ENCODE measurements at regions not wholly inside any gene's neighbourhood (a gene's known extent, or its start where the extent isn't known, plus 50 kb on each side); places are given as distances from the start of the nearest gene placed in this dataset.
"Not testable (repeated sequence)": the region's sequence is repeated elsewhere in the genome, so short reads cannot be mapped to it uniquely, and the experiment has no call there.

DNA sequence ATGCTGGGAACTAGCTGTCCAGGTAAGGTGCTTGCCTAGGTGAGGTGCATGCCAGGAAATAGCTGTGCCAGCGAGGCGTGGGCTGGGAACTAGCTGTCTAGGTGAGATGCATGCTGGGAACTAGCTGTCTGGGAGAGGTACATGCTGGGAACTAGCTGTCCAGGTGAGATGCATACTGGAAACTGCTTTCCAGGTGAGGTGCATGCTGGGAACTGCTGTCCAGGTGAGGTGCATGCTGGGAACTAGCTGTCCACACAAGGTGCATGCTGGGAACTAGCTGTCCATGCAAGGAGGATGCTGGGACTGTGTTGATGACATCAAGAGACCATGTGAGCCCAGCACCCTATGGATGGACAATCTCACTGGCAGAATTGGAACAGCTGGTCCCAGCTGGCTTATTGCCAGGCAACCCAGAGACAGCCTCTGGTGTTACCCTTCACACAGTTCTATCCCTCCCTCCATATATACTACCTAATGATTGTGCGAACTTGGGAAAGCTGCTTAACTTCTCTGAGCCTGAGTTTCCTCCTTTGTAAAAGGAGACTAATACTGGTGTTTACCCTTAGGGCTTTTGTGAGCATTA, 479.9 kb upstream of the RBFOX1 start:
- no peak for DNase-seq (ENCODE audit: low spot score)

DNA sequence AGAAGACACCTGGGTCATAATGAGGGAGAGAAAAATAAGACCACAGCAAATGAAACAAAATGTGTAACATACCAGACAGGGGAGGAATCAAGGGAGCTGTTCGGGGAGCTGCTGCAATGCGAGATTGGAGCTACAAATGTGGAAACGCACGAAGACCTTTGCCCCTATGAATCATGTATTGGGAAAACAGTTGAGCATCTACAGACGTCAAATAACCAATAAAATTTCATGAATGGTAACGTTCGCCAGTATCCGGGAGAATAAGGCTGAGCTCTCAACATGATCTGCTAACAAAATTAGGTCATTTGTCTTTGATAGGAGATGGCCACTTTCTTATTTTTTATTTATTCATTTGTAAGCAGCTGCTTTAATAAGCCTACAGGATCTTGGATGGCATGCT, 486.2 kb upstream of the RBFOX1 start:
- DNase-seq (ENCODE audit: low spot score): no peak

DNA sequence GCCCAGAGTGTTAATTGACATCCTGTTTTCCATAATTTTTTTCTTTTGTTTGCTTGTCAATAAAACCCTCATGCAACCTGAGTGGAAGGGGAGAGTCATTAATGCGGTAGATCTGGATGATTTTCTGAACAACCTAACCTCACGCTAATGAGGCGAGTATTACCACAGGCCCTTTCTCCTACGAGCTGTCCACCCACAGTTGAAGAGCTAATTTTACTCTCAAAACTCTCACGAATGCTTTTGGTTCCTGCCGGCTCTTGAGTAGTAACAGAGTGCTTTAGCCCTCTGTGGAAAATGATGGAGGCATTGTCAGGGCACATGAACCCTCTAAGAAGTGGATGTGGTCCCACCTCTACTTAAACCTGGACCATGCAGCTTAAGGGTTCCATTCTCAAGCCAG, 491.3 kb upstream of the RBFOX1 start:
- DNase-seq (ENCODE audit: low spot score): no peak

DNA sequence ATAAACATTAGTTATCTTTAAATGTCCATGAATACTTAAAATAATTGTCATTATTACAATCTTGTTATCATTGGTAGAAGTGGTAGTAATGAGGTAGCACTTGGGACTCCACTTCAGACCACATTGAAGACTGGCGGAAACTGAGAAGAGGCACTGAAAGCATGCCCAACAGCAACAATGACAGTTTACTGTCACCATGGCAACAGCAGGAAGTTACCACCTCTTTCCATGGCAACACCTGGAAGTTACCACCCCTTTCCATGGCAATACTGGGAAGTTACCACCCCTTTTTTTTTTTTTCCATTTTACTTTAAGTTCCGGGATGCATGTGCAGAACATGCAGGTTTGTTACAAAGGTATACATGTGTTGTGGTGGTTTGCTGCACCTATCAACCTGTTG, 494.9 kb upstream of the RBFOX1 start:
- no peak for DNase-seq (ENCODE audit: low spot score)

DNA sequence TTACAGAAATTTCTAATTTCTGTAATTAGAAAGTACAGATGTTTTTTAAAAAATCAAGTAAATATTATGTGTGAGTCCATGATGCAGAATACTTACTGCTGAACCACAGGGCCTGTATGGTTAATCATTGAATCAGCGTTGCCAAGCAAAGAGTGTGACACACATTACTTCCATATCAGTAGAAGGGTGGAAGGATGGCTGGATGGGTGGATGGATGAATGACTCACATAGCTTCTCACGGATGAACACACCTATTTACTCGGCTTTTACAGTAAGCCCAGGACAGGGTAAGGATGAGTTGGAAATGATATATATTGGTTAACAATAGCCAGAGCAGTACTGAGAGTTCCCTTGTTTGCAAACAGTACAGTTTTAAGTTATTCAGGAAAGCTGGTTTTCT, 495.9 kb upstream of the RBFOX1 start:
- no peak for DNase-seq (ENCODE audit: low spot score)

DNA sequence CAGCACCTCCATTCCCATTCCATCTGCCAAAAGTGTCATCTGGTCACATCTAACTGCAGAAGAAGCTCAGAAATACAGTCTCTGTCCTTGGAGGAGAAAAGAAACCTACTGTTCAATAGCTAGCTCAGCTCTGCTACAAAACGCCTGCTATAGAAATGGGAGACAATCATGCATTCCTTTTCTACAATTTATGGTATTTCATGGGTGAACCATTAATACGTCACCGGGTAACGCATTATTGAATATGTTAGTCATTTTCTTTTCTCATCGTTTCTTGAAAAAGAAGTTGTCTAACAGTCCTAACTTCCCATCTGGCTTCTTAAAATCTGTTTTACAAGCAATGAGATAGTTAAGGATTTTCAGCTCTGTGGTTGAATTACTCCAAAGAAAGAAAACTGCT, 496.7 kb upstream of the RBFOX1 start:
- no peak for DNase-seq (ENCODE audit: low spot score)

DNA sequence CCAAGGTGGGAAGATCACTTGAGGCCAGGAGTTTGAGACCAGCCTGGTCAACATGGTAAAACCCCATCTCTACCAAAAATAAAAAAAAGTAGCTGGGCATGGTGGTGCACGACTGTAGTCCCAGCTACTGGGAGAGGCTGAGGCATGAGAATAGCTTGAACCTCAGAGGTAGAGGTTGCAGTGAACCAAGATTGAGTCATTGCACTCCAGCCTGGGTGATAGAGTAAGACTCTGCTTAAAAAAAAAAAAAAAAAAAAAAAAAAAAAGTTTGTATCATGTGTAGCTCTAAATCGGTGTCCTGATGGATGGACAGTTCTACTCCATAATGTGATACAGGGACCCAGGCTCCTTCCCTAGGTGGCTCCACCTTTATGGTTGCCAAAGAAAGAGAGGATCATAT, 497.1 kb upstream of the RBFOX1 start:
- no peak for DNase-seq (ENCODE audit: low spot score)

DNA sequence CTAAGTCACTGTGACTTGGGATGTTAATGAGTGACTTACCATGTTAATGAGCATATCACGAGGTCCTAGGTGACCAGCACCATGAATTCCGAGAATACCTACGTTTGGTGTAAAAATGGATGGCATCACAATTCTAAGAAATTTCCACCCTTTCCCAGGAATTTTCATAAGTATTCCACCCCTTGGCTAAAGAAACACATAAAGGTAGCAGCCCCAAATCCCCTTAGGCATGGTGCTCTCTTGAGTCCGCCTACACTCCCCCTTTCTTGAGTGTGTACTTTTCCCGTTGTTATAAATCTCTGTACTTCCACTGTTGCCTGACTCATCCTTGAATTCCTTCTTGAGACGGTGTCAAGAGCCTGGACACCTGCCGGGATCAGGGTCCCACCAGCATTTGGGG, 504.0 kb upstream of the RBFOX1 start:
- no peak for DNase-seq (ENCODE audit: low spot score)

DNA sequence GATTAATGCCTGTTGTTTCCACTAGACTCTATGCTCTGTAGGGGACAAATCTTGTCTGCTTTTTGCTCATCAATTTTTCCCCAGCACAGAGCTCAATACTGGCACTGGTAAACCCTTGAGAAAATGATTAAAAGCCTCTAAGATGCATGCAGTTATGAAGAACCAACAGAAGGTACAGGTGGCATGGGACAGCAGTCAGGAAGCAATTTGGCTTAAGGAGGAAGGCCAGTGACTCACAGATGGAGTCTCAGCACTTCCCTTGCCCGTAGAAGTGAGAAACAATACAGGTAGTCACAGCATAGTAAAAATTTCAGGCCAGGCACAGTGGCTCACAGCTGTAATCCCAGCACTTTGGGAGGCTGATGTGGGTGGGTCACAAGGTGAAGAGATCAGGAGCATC, 504.7 kb upstream of the RBFOX1 start:
- no peak for DNase-seq (ENCODE audit: low spot score)

DNA sequence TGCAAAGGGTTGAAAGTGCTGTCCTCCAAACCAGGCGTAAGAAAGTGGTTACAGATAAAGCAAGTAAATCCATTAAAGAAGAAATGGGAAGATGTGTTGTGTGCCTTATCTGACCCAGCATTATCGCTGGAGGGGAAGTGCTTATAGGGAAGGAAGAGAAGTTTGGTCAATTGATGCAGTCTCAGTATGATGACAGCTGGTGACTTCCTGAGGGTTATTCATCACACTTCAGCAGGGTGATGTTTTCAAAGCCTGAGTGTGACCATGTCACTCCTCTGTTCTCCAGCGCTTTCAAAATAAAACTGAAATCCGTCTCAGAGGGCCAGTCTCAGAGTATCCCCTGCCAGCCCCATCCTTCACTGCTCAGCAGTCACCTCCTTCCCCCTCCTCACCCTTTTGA, 505.4 kb upstream of the RBFOX1 start:
- DNase-seq (ENCODE audit: low spot score): no peak

DNA sequence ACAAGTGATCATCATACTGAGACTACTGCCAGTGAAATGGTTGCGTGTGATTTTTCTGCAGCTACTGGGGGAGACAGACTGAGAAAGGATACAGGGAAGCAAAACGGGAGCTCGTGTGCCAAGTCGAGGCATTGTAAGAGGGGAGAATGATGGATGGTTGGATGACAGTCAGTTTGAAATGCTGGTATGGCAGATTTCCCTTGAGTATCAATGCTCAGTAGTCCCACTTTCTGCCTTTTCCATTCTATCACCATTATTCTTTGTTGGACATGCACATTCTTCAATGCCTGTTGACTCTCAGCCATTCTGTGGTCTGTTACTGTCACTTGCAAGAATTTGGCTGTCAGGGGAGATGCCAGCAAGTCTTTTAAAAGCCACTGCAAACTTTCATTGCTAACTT, 510.6 kb upstream of the RBFOX1 start:
- no peak for DNase-seq (ENCODE audit: low spot score)

DNA sequence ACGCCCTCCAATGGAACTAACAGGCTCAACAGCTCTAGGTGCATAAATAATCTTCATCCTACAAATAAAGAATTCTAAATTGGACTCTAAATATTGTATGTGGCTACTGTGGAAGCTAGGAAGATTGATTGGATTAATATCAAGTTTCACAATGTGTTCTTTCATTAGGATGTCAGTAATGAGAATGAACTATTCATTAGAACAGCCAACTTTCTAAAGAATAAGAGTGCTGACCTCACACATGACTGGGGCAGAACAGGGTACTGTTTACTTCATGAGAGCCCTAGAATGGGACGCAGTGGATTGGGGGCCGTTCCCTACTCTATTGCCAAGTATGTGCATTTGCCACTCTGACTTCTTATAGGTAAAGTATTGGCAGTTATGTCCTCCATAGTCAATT, 528.2 kb upstream of the RBFOX1 start:
- DNase-seq (ENCODE audit: low spot score): no peak

DNA sequence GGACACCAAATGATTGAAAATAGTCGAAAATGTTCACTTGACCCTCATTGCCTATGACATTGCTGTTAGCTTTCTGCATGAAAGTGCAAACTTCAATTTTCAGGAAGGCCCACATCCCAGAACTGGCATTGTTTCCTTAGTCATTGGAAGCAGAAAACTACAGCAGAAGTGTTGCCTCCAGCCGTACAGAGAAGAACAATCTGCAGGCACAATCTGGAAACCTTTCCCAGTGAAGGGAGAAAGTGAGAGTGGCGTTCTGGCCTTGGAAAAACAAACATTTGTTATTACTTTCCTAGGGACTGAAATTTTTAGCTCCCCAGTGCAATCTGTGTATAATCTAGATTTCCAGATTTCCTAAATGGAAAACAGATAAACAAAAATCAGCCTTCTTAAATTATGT, 529.5 kb upstream of the RBFOX1 start:
- DNase-seq (ENCODE audit: low spot score): no peak

DNA sequence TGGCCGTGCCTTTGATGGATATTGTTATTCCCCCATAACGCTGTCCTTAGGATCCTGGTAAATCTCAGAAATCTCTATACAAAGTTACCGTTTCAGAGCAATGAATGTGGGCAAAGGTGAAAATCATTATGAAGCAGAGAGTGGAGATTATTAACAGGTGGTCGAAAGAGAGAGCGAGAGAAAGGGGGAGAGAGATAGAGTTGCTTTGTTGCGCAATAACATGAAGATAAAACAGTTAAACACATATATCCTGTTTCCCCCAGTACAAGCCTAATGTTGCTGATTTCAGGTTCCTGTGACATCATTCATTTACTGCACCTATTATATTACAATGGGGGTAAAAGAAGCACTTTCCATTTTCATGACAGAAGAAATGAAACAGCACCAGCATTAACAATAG, 535.4 kb upstream of the RBFOX1 start:
- no peak for DNase-seq (ENCODE audit: low spot score)

DNA sequence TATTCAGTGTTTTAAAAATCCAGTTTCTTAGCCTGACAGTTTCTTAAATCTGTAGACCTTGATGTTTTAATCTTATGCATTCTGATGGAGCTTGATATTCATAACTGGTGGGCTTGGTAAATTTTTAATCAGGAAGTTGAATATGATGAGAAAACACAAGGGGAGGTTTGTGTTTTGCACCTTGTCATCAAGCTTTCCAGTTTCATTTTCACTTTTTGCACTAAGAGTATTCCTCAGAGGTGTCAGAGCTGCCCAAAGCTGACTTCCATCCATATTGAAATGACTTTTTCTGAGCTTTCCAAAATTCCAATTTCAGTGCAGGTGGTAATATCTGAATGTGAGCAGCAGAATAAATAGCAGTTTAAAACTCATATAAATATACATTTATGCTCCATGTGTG, 555.0 kb upstream of the RBFOX1 start:
- no peak for DNase-seq (ENCODE audit: low spot score)

DNA sequence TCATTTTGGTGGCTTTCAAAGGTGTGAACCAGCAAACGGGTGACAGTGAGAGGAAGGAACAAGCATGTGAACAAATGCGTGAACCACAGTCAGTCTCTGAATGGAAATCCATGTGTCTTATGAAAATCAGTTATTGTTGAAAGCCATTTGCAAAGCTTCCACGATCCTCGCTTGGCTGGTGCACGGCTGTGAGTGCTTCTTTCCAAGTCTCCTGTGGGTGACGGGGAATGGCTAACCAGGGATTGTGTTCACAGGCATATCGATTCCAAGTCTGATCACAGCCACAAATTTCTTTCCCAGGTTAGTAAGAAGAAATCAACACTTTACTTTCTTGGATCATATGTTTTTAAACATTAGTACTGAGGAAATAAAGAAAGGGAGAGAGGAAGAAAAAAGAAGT, 556.9 kb upstream of the RBFOX1 start:
- no peak for DNase-seq (ENCODE audit: low spot score)

DNA sequence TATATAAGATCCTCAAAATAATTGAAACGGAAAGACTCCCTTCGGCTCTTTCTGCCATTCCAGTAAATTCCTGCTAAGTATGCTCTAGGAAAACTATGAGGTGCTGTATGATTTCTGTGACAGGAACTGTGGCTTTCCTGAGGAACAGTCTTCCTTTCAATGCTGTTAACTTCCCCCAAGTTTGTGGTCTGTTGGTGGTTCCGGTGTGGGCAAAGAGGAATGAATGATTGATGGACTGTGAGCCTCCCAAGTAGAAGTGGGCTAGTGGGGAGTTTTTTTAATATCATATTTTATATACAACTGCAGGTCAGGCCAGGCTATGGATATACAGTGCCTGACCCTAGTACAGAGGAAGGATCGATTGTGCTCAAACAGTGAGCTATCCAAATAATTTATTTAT, 560.7 kb upstream of the RBFOX1 start:
- DNase-seq (ENCODE audit: low spot score): no peak

DNA sequence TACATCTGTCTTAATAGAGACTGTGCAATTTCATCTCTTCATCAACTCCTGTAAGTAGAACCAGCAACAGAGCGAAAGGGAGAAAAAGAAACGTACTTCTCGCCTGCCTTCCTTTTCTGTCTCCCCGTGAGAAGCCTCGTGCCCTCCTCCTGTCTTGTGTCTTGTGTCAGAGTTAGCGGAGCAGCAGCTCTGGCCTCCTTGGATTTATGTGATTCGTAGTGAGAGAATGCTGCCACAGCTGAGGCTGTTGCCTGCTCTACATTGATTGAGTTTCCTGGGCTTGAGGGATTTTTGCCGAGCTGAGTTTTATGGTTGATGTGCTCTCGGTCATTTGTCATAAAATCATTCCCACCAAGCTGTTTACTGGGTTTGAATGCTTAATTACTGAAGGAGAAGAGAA, 579.1 kb upstream of the RBFOX1 start:
- DNase-seq (ENCODE audit: low spot score): no peak

DNA sequence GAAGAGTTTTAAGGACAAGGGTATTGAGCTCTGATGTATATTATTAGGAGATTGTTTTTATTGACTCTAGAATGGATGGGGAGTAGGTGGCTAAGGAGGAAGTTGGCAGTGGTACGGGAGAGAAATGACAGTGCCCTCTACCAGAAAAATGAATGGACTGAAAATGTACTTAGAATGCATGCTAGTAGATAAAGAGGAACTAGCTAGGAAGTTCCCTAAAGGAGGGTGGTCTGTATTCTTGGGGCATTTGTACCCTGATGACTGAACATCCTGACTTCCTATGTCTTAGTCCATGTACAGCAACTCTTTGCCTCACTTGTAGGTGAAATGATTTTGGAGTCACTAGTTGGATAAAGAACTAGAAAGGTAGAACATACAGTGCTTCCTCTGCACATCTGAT, 581.5 kb upstream of the RBFOX1 start:
- no peak for DNase-seq (ENCODE audit: low spot score)

DNA sequence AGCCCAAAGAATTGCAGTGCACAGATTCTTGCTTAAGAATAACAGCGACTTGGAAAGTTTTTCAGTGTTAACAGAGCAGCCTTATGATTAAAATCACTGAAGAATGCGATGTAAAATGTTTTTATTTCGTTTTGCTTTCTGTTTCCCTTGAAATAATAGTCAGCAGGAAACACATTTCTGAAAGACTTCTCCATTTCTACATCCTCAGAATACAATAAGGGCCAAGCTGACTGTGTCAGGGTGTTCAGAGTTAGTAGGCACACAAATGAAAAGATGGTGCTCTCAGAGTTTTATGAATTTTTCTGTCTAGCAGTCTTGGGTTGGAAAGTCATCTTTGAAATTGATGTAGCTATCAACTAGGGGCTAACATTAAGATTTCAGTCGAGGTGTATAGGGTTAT, 582.9 kb upstream of the RBFOX1 start:
- DNase-seq (ENCODE audit: low spot score): no peak

DNA sequence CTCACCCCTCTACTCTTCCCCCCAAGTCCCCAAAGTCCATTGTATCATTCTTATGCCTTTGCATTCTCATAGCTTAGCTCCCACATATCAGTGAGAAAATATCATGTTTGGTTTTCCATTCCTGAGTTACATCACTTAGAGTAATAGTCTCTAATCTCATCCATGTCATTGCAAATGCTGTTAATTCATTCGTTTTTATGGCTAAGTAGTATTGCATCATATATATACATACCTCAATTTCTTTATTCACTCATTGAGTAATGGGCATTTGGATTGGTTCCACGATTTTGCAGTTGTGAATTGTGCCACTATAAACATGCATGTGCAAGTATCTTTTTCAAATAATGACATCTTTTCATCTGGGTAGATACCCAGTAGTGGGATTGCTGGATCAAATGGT, 596.3 kb upstream of the RBFOX1 start:
- DNase-seq (ENCODE audit: low spot score): not testable (repeated sequence)

DNA sequence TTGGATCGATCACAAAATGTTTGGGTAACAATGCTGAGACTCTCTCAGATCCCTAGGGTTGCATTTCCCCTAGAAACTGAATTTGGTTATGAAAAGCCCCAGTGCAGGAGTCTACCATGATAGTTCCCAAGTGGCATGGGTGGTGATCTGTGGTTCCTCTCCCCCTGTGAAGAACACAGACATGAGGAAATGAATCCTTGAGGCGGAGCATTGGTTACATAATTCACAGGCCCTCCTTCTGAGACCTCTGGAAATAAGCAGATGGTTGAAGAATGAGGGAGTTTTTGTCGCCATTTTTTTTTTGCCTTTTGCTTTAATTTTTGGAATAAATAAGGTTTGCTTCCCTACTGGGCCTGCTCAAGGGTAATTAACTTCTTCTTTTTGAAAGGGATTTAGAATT, 597.0 kb upstream of the RBFOX1 start:
- DNase-seq (ENCODE audit: low spot score): no peak

DNA sequence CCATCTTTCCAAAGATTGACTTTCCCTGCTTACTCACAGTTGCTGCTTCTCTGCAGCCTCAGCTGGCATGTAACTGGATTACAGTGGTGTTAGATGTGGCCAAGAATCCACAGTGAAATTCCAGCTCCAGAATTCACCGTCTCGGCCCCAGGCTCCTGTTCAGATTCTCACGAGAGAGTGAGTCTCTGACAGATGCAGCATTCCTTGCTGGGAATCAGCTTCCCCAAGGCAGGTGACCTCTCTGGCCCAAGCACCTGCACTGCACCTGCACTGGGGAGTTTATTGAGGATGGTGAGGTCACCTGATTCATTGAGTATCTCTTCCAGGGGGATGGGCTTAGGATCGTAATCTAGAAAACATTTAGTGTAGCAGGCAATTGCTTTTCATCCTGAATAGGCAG, 600.5 kb upstream of the RBFOX1 start:
- DNase-seq (ENCODE audit: low spot score): no peak

DNA sequence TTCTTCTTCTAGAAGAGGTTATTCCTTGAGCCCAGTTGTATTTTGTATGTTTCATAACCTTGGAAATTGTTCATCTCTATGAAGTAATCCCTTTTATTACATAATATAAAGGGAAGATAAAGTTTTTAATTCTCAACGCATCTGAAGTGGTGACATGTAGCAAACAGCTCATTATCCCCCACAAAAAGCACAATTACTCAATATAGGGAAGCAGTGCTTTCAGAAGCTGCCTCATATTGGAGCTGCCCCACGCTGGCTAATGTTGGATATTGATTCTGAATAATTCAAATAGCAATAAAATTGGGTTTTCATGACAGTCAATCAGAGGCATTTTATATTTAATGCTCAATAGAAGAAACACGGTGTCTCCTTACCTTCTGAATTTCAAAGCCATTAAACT, 604.3 kb upstream of the RBFOX1 start:
- DNase-seq (ENCODE audit: low spot score): no peak

DNA sequence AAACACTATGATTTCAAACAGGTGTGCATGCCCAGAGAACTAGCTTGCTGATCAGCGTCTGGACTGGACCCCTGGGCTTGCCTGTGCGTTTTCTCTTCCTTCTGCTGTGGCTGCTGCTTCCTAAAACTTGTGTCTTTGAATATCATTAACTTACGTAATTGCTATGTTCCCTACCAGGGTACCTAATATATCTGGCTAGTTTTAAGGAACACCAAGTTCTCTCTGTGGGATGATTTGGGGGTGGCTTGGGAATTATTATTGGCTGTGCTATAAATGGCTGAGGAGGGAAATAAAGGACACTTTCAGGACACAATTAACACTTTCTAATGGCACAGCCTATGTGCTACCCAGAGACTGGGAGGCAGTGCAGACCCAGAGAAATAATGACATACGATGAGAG, 606.0 kb upstream of the RBFOX1 start:
- no peak for DNase-seq (ENCODE audit: low spot score)

Measured in RKO (cell line).